ENCODE measurements at regions not wholly inside any gene's neighbourhood (a gene's known extent, or its start where the extent isn't known, plus 50 kb on each side); places are given as distances from the start of the nearest gene placed in this dataset.

GRCh38 chr19:29086646-29087045 lies 126.3 kb downstream of the UQCRFS1 start:
- H3K4me3 ChIP-seq (ENCODE audit: low read length), result no peak overlapping the region
- no peak for TF ChIP-seq ZNF274 (IDR thresholded peaks at IDR 0.05; ENCODE audit: low read depth, low read length)

GRCh38 chr19:29086182-29086581 lies 126.8 kb downstream of the UQCRFS1 start:
- H3K4me3 ChIP-seq (ENCODE audit: low read length), result no peak overlapping the region
- no peak for TF ChIP-seq ZNF274 (IDR thresholded peaks at IDR 0.05; ENCODE audit: low read depth, low read length)

GRCh38 chr19:29085630-29086029 lies 127.3 kb downstream of the UQCRFS1 start:
- H3K4me3 ChIP-seq (ENCODE audit: low read length), result no peak overlapping the region
- TF ChIP-seq ZNF274 (IDR thresholded peaks at IDR 0.05; ENCODE audit: low read depth, low read length), result no peak

- H3K4me3 ChIP-seq (ENCODE audit: low read length), result no peak overlapping the region
- no peak for TF ChIP-seq ZNF274 (IDR thresholded peaks at IDR 0.05; ENCODE audit: low read depth, low read length)
Observed at GRCh38 chr19:29085206-29085605, 127.7 kb downstream of the UQCRFS1 start.

GRCh38 chr19:29084266-29084665 lies 128.7 kb downstream of the UQCRFS1 start:
- no peak for TF ChIP-seq ZNF274 (IDR thresholded peaks at IDR 0.05; ENCODE audit: low read depth, low read length)
- no peak overlapping the region for H3K4me3 ChIP-seq (ENCODE audit: low read length)

- no peak overlapping the region for H3K4me3 ChIP-seq (ENCODE audit: low read length)
- no peak for TF ChIP-seq ZNF274 (IDR thresholded peaks at IDR 0.05; ENCODE audit: low read depth, low read length)
Observed at GRCh38 chr19:29083863-29084262, 129.1 kb downstream of the UQCRFS1 start.

- H3K4me3 ChIP-seq (ENCODE audit: low read length), result no peak overlapping the region
- no peak for TF ChIP-seq ZNF274 (IDR thresholded peaks at IDR 0.05; ENCODE audit: low read depth, low read length)
Observed at GRCh38 chr19:29079356-29080032, 133.5 kb downstream of the UQCRFS1 start.

- H3K4me3 ChIP-seq (ENCODE audit: low read length), result no peak overlapping the region
- TF ChIP-seq ZNF274 (IDR thresholded peaks at IDR 0.05; ENCODE audit: low read depth, low read length), result no peak
Observed at GRCh38 chr19:29076963-29077362, 136.0 kb downstream of the UQCRFS1 start.

GRCh38 chr19:29076161-29076560 lies 136.8 kb downstream of the UQCRFS1 start:
- TF ChIP-seq ZNF274 (IDR thresholded peaks at IDR 0.05; ENCODE audit: low read depth, low read length), result no peak
- H3K4me3 ChIP-seq (ENCODE audit: low read length), result no peak overlapping the region

- no peak overlapping the region for H3K4me3 ChIP-seq (ENCODE audit: low read length)
- TF ChIP-seq ZNF274 (IDR thresholded peaks at IDR 0.05; ENCODE audit: low read depth, low read length), result no peak
Observed at GRCh38 chr19:29075149-29075548, 137.8 kb downstream of the UQCRFS1 start.

GRCh38 chr19:29074579-29074978 lies 138.4 kb downstream of the UQCRFS1 start:
- no peak overlapping the region for H3K4me3 ChIP-seq (ENCODE audit: low read length)
- TF ChIP-seq ZNF274 (IDR thresholded peaks at IDR 0.05; ENCODE audit: low read depth, low read length), result no peak

GRCh38 chr19:29067831-29068230 lies 145.1 kb downstream of the UQCRFS1 start:
- H3K4me3 ChIP-seq (ENCODE audit: low read length), result no peak overlapping the region
- no peak for TF ChIP-seq ZNF274 (IDR thresholded peaks at IDR 0.05; ENCODE audit: low read depth, low read length)

- no peak overlapping the region for H3K4me3 ChIP-seq (ENCODE audit: low read length)
- TF ChIP-seq ZNF274 (IDR thresholded peaks at IDR 0.05; ENCODE audit: low read depth, low read length), result no peak
Observed at GRCh38 chr19:29062475-29063435, 150.2 kb downstream of the UQCRFS1 start.

GRCh38 chr19:29060813-29061364 lies 152.1 kb downstream of the UQCRFS1 start:
- H3K4me3 ChIP-seq (ENCODE audit: low read length), result no peak overlapping the region
- no peak for TF ChIP-seq ZNF274 (IDR thresholded peaks at IDR 0.05; ENCODE audit: low read depth, low read length)

GRCh38 chr19:29056535-29056934 lies 156.4 kb downstream of the UQCRFS1 start:
- H3K4me3 ChIP-seq (ENCODE audit: low read length), result no peak overlapping the region
- no peak for TF ChIP-seq ZNF274 (IDR thresholded peaks at IDR 0.05; ENCODE audit: low read depth, low read length)

All from GM08714 (cell line).